ENCODE measurements at regions not wholly inside any gene's neighbourhood (a gene's known extent, or its start where the extent isn't known, plus 50 kb on each side); places are given as distances from the start of the nearest gene placed in this dataset.

DNA sequence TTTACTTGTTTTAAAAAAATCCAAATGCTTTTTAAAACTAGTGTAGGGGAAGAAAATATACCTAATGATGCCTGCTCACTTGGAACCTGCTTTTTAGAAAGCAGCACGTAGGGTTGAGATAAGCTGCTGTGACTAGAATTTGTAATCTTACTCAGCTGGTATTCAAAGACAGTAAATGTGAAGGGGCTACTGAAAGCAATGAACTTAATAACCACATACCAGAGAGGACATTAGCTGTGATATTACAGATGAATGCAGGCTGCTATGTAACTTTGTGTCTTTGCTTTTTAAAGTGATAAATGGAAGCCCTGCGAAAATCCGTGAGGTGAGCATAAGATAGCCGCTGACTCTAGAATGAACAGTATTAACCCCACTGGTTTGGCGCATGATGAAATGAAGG, 124.1 kb downstream of the TRIML1 start:
- H3K27ac Mint-ChIP-seq (ENCODE audit: unreplicated experiment), result no peak overlapping the region
- H3K36me3 Mint-ChIP-seq (ENCODE audit: unreplicated experiment), result no peaks in the 10 kb centered on the region
- no peak overlapping the region for H3K4me3 Mint-ChIP-seq (ENCODE audit: unreplicated experiment)
- no peak for DNase-seq
- TF ChIP-seq, protein P1, sequence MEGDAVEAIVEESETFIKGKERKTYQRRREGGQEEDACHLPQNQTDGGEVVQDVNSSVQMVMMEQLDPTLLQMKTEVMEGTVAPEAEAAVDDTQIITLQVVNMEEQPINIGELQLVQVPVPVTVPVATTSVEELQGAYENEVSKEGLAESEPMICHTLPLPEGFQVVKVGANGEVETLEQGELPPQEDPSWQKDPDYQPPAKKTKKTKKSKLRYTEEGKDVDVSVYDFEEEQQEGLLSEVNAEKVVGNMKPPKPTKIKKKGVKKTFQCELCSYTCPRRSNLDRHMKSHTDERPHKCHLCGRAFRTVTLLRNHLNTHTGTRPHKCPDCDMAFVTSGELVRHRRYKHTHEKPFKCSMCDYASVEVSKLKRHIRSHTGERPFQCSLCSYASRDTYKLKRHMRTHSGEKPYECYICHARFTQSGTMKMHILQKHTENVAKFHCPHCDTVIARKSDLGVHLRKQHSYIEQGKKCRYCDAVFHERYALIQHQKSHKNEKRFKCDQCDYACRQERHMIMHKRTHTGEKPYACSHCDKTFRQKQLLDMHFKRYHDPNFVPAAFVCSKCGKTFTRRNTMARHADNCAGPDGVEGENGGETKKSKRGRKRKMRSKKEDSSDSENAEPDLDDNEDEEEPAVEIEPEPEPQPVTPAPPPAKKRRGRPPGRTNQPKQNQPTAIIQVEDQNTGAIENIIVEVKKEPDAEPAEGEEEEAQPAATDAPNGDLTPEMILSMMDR (IDR thresholded peaks at IDR 0.05; ENCODE audit: partially characterized antibody, unreplicated experiment), result no peak
- H3K27me3 Mint-ChIP-seq (ENCODE audit: unreplicated experiment), result no peaks in the 10 kb centered on the region
- no peaks in the 10 kb centered on the region for H3K9me3 Mint-ChIP-seq (ENCODE audit: unreplicated experiment)
- H3K4me1 Mint-ChIP-seq (ENCODE audit: low read depth, unreplicated experiment), result no peaks in the 10 kb centered on the region

DNA sequence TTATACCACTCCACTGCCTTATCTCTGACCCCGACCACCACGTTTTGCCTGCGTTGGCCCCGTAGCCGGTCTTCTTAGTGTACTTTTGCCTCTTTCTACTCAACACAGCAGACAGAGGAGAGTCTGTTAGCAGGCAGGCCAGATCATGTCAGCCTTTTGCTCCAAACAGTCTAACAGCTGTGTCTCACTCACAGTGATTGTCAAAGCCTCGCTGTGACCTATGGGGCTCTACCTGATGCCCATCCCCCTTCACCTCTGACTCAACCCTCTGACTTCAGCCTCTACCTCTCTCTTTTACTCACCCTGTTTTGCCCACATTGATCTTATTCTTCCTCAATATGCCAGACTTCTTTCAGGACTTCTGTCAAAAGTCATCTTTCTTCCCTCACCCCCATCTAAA, 127.1 kb downstream of the TRIML1 start:
- TF ChIP-seq, protein P1 (IDR thresholded peaks at IDR 0.05; ENCODE audit: partially characterized antibody, unreplicated experiment), result no peak
- Mint-ChIP-seq H3K27me3 (ENCODE audit: unreplicated experiment) (no peaks in the 10 kb centered on the region), H3K9me3 (ENCODE audit: unreplicated experiment) (peaks cover 2% of the 10 kb centered on the region), H3K4me3 (ENCODE audit: unreplicated experiment) (no peak overlapping the region), H3K4me1 (ENCODE audit: low read depth, unreplicated experiment) (no peaks in the 10 kb centered on the region), H3K27ac (ENCODE audit: unreplicated experiment) (no peak overlapping the region), H3K36me3 (ENCODE audit: unreplicated experiment) (no peaks in the 10 kb centered on the region)
- no peak for DNase-seq

DNA sequence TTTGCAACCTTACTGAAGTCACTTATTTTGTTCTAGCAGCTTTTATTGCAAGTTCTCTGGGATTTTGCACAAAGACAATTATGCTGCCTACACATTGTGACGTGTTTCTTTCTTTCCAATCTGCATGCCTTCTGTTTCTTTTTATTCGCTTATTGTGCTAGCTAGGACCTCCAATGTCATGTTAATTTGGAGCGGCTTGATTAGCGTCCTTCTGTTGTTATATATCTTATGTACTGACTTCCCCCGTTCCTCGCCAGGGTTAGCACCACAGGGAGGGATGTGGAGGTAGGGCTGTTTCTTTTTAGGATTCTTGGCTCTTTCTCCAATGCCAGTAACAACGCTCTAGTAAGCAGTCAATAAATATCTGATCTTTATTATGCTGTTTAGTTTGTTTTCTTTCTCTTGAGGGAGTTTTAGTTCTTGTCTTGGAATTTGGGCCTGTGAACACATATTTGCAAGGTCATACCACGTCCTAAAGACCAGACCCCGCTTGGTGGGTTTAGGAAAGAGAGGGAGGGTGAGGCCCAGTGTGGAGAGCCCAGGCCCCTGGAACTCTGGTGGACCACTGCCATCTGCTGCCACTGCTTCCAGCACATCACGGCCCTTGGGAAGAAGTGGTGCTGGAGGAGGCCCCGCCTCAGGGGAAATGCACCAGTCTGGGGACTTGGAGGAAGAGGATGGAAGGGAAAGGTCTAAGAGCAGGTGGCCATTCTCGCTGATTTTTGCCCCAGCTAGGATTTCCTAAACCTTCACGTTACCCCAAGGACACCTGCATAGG, 129.1 kb downstream of the TRIML1 start:
- Mint-ChIP-seq H3K9me3 (ENCODE audit: unreplicated experiment) (peaks cover 2% of the 10 kb centered on the region), H3K36me3 (ENCODE audit: unreplicated experiment) (no peaks in the 10 kb centered on the region), H3K27ac (ENCODE audit: unreplicated experiment) (no peak overlapping the region), H3K27me3 (ENCODE audit: unreplicated experiment) (no peaks in the 10 kb centered on the region), H3K4me3 (ENCODE audit: unreplicated experiment) (no peak overlapping the region), H3K4me1 (ENCODE audit: low read depth, unreplicated experiment) (no peaks in the 10 kb centered on the region)
- no peak for DNase-seq
- TF ChIP-seq, protein P1 (IDR thresholded peaks at IDR 0.05; ENCODE audit: partially characterized antibody, unreplicated experiment), result no peak

DNA sequence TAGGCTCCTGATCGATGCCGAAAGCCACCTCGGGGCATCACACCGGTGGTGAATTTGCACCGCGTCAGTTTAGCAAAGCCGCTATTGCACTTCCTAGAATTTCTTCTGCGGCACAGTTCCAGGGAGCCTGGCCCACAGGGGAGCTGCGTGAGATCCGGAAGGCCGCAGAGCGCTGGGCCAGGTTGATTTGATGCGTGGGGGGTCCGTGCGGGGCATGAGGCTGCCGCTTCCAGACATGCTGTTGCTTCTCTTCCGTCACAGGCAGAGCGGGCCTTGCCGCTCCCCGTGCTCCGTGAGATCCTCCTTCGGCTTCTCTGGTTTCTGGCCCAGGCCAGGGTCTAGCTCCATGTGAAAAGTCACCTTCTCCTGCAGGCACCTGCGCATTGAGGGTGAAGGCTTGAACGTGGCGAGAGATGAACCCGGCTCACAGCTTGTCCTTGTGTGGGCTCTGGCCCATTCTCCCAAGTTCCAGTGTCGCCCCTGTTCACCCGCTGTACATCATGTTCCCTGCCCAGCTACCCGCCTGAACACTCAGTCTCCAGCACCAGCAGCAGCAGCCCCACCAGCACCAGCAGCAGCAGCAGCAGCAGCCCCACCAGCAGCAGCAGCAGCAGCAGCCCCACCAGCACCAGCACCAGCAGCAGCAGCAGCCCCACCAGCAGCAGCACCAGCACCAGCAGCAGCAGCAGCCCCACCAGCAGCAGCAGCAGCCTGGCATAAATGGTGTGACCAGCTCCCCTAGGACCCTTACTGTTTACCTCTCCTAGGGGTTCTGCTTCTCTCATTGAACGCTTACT, 131.2 kb downstream of the TRIML1 start:
- Mint-ChIP-seq H3K4me3 (ENCODE audit: unreplicated experiment) (no peak overlapping the region), H3K36me3 (ENCODE audit: unreplicated experiment) (no peaks in the 10 kb centered on the region), H3K4me1 (ENCODE audit: low read depth, unreplicated experiment) (no peaks in the 10 kb centered on the region), H3K9me3 (ENCODE audit: unreplicated experiment) (peaks cover 2% of the 10 kb centered on the region), H3K27me3 (ENCODE audit: unreplicated experiment) (no peaks in the 10 kb centered on the region), H3K27ac (ENCODE audit: unreplicated experiment) (no peak overlapping the region)
- TF ChIP-seq, protein P1 (IDR thresholded peaks at IDR 0.05; ENCODE audit: partially characterized antibody, unreplicated experiment), result no peak
- no peak for DNase-seq

DNA sequence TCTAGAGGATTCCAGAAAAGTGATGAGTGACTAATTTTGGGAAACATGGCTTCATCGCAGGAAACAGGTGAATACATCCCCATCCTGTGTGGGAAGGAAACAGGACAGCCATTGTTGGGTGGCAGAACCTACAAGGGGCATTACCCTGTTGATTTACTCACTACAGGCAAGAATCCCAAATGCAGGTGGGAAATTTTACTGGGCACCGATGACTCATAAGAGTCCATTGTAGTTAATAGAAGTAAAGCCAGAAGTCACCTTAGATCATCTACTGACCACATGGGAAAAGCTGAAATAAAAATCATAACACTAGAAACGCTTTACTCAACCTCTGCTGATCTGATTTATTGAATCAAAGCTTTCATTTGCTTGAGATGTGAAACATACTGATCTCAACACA, 136.4 kb downstream of the TRIML1 start:
- no peak for DNase-seq
- TF ChIP-seq, protein P1 (IDR thresholded peaks at IDR 0.05; ENCODE audit: partially characterized antibody, unreplicated experiment), result no peak
- Mint-ChIP-seq H3K27ac (ENCODE audit: unreplicated experiment) (no peak overlapping the region), H3K9me3 (ENCODE audit: unreplicated experiment) (no peaks in the 10 kb centered on the region), H3K4me3 (ENCODE audit: unreplicated experiment) (no peak overlapping the region), H3K27me3 (ENCODE audit: unreplicated experiment) (no peaks in the 10 kb centered on the region), H3K36me3 (ENCODE audit: unreplicated experiment) (no peaks in the 10 kb centered on the region), H3K4me1 (ENCODE audit: low read depth, unreplicated experiment) (no peaks in the 10 kb centered on the region)

All from glutamatergic neuron (in vitro differentiated cells).